Tibial artery (tissue), 4 donors: ENCODE measurements at regions not wholly inside any gene's neighbourhood (a gene's known extent, or its start where the extent isn't known, plus 50 kb on each side); places are given as distances from the start of the nearest gene placed in this dataset.
"Not testable (repeated sequence)": the region's sequence is repeated elsewhere in the genome, so short reads cannot be mapped to it uniquely, and the experiment has no call there.

Experiments
- DNase-seq, 2 donors: peaks; one replicate each; pipeline ENCODE4 v3.0.0-alpha.2; 2019
- H3K27ac ChIP-seq, 2 donors: fragments of 200-600 bp; sonication (generic) in 1 of 2; 1 replicate in 1 of 2; 2 replicates in 1 of 2; pipeline ENCODE4 v1.5.1; 2018 to 2019; ENCODE audit warnings: mild to moderate bottlenecking in 1 of 2
- H3K27me3 ChIP-seq, 2 donors: fragments of 200-600 bp; sonication (generic) in 1 of 2; one replicate each; pipeline versions ENCODE4 v1.5.1 to v1.6.0; 2016 to 2019
- H3K36me3 ChIP-seq, 3 donors: fragments of 200-600 bp; sonication (generic) in 2 of 3; one replicate each; pipeline ENCODE4 v1.5.1; 2016 to 2019; ENCODE audit warnings: mild to moderate bottlenecking in 2 of 3
- H3K4me1 ChIP-seq, 4 donors: fragments of 200-600 bp; sonication (generic) in 2 of 4; 1 replicate in 3 of 4; 2 replicates in 1 of 4; pipeline ENCODE4 v1.5.1; 2016 to 2019
- H3K4me3 ChIP-seq, 2 donors: fragments of 200-600 bp; sonication (generic) in 1 of 2; 1 replicate in 1 of 2; 2 replicates in 1 of 2; pipeline ENCODE4 v1.5.1; 2018 to 2019; ENCODE audit warnings: mild to moderate bottlenecking in 2 of 2
- H3K9me3 ChIP-seq, 3 donors: fragments of 200-600 bp; sonication (generic) in 1 of 3; one replicate each; pipeline ENCODE4 v1.5.1; 2016 to 2019
- CTCF ChIP-seq, 2 experiments: fragments of 200-600 bp in 1 of 2; fragments of 450-650 bp in 1 of 2; IDR thresholded peaks; one replicate each; pipeline ENCODE4 v1.5.1; 2017 to 2019; ENCODE audit warnings: antibody characterized with exemption in 2 of 2, mild to moderate bottlenecking in 1 of 2, moderate library complexity in 1 of 2
- intact Hi-C: fragments of 100-400 bp; cut with DNase I; formaldehyde crosslinking; loops from one replicate; pipeline ENCODE4 v1.15.0; 2023; ENCODE audit warnings: low total_unique reads

- no peak for DNase-seq
- no peaks in the 10 kb centered on the region for H3K27me3 ChIP-seq
- no peaks in the 10 kb centered on the region for H3K9me3 ChIP-seq
- H3K4me1 ChIP-seq, result no peaks in the 10 kb centered on the region
- intact Hi-C loops, result no loop called here
- H3K4me3 ChIP-seq, result no peak overlapping the region
- no peaks in the 10 kb centered on the region for H3K36me3 ChIP-seq
- no peak overlapping the region for H3K27ac ChIP-seq
- TF ChIP-seq CTCF (IDR thresholded peaks at IDR 0.05), result no peak
These were observed 230.7 kb upstream of the DUSP10 start for GRCh38 chr1:221972276-221973235.

- DNase-seq, intact Hi-C loops, H3K36me3 ChIP-seq, H3K4me1 ChIP-seq, H3K9me3 ChIP-seq, H3K27me3 ChIP-seq, H3K27ac ChIP-seq, H3K4me3 ChIP-seq: not testable (repeated sequence)
These were observed 229.1 kb upstream of the DUSP10 start for GRCh38 chr1:221971035-221971434.

GRCh38 chr1:221969298-221969858 lies 227.5 kb upstream of the DUSP10 start:
- intact Hi-C loops, H3K36me3 ChIP-seq, H3K27me3 ChIP-seq, H3K4me1 ChIP-seq, H3K4me3 ChIP-seq, H3K9me3 ChIP-seq, H3K27ac ChIP-seq, DNase-seq: not testable (repeated sequence)

- DNase-seq, H3K9me3 ChIP-seq, H3K4me1 ChIP-seq, H3K27me3 ChIP-seq, H3K36me3 ChIP-seq, H3K4me3 ChIP-seq, H3K27ac ChIP-seq, intact Hi-C loops: not testable (repeated sequence)
These were observed 225.6 kb upstream of the DUSP10 start for GRCh38 chr1:221967538-221967937.

GRCh38 chr1:221966888-221967287 lies 225.0 kb upstream of the DUSP10 start:
- DNase-seq, H3K9me3 ChIP-seq, intact Hi-C loops, H3K27ac ChIP-seq, H3K36me3 ChIP-seq, H3K4me3 ChIP-seq, H3K4me1 ChIP-seq, H3K27me3 ChIP-seq: not testable (repeated sequence)

GRCh38 chr1:221965891-221966290 lies 224.0 kb upstream of the DUSP10 start:
- intact Hi-C loops, H3K27me3 ChIP-seq, H3K36me3 ChIP-seq, DNase-seq, H3K4me3 ChIP-seq, H3K27ac ChIP-seq, H3K9me3 ChIP-seq: not testable (repeated sequence)
- H3K4me1 ChIP-seq, result peaks cover 0 to 13% (median 2%) of the 10 kb centered on the region in 4 donors

GRCh38 chr1:221965252-221965651 lies 223.4 kb upstream of the DUSP10 start:
- H3K27ac ChIP-seq, result no peak overlapping the region
- H3K27me3 ChIP-seq, result no peaks in the 10 kb centered on the region
- no peak for DNase-seq
- intact Hi-C loops, result no loop called here
- peaks cover 0 to 13% (median 2%) of the 10 kb centered on the region in 4 donors for H3K4me1 ChIP-seq
- H3K9me3 ChIP-seq, result no peaks in the 10 kb centered on the region
- no peak overlapping the region for H3K4me3 ChIP-seq
- TF ChIP-seq CTCF (IDR thresholded peaks at IDR 0.05), result no peak
- H3K36me3 ChIP-seq, result no peaks in the 10 kb centered on the region

- H3K36me3 ChIP-seq, result no peaks in the 10 kb centered on the region
- no peak overlapping the region for H3K4me3 ChIP-seq
- H3K9me3 ChIP-seq, result no peaks in the 10 kb centered on the region
- intact Hi-C loops, result loop anchor here (5.0 kb wide), 1 partner anchor 426 kb away; no protein-coding TSS in a partner anchor
- peaks cover 0 to 13% (median 2%) of the 10 kb centered on the region in 4 donors for H3K4me1 ChIP-seq
- no peak for DNase-seq
- TF ChIP-seq CTCF (IDR thresholded peaks at IDR 0.05), result no peak
- H3K27me3 ChIP-seq, result no peaks in the 10 kb centered on the region
- H3K27ac ChIP-seq, result no peak overlapping the region
These were observed 221.9 kb upstream of the DUSP10 start for GRCh38 chr1:221963742-221964141.
